ACHN (cell line): ENCODE measurements at regions not wholly inside any gene's neighbourhood (a gene's known extent, or its start where the extent isn't known, plus 50 kb on each side); places are given as distances from the start of the nearest gene placed in this dataset.

Experiments used
- DNase-seq: peaks from one replicate; pipeline ENCODE4 v3.0.0-alpha.2; 2015
- in situ Hi-C: cut with HindIII; loops from 2 replicates; pipeline ENCODE4 v1.10.0; 2017; ENCODE audit warnings: low sequenced_read_pairs, low pct_ligation_motif_present, low pct_unique_long_range_greater_than_20kb

DNA sequence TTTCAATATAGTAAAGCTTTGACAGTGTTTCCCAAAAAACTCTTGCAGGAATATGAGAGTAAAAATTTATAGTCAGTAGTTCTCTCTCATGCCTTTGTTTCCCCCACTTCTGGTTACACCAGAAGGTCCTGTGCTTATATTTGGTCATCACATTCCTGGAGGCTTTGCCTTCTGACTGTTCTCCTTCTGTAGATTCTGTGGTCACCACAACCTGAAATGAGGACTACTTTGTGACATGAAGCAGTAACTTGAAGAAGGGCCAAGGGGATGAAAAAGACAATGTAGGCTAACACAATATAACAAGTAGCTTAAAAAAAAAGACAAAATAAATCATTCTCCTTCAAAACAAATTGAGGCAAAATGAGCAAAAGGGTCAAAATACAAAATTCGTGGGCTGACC, 366.2 kb upstream of the NR3C2 start:
- in situ Hi-C loops = no loop called here

DNA sequence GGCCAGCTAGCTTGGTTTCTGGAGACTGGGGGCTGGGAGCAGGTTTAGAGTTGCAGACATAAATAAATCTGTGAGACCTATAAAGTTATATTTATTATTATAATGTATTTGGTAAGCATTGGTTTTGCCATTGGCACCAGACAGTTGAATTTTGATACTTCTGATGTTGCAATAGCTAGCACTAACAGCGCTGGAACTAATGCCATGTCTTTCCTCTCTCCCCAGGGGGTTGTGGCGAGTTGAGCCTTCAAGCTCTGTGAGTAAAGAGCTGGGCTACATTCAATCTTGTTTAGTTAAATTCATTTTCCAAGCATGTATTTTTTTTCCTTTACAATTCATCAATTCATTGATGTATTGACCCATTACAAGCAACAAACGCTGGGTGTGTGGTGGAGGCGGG, 358.7 kb upstream of the NR3C2 start:
- DNase-seq = no peak
- in situ Hi-C loops = no loop called here

More for the DNA sequence above, 366.2 kb upstream of the NR3C2 start:
- DNase-seq = no peak

DNA sequence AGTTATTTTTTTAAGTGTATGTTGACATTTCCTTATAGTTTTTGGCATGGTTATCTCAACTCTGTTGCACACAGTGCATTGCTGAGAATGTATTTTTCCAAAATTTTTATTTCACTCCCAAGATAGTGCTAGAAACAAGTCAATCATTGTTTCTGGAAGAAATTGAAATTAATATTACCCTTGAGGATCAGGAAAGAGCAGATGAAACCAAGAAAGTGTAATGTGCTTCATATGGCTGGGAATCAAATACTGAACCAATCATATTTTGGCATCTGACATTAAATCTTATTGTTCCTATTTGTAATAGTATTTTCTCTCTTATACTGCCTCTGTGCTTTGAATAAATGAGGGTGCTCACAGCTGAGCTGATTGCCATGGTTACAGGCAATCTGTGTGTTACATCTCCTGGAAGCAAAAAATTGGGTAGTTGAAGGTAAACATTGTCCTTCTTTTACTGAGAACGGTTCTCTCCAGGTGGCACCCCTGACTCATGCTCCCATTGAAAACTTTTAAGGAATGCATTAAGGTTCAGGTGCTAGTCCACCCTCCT, 358.2 kb upstream of the NR3C2 start:
- in situ Hi-C loops = no loop called here
- no peak for DNase-seq

DNA sequence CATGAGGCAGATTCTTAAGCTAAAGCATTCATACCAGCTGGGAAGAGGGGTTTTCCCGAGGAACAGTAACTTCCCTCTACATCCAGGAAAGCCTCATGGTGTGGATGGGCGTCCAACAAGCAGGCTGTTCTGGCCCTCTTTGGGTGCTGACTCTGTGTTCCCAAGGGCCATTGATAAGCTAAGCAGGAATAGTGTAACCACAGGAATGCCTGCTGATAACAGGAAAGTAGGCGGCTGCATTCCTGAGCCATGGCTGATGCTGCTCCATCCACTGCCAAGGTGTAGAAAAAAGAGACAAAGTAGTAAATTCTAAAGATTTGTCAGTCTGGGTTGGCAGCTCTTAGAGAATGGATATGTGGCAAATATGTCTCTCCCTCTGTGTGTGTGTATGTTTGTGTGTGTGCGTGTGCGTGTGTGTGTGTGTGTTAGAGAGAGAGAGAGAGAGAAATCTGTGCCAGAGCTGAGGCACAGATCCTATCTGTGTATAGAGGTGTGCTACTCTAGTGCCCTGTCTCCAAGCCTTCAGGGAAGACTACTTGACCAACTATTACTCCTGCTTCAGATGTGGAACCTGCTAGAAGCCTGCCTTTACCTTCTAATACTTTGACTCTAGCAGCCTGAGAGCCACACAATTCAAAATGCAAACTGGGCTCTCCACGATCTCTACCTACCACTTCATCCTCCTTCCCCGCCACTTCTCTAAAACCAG, 353.1 kb upstream of the NR3C2 start:
- in situ Hi-C loops = no loop called here

DNA sequence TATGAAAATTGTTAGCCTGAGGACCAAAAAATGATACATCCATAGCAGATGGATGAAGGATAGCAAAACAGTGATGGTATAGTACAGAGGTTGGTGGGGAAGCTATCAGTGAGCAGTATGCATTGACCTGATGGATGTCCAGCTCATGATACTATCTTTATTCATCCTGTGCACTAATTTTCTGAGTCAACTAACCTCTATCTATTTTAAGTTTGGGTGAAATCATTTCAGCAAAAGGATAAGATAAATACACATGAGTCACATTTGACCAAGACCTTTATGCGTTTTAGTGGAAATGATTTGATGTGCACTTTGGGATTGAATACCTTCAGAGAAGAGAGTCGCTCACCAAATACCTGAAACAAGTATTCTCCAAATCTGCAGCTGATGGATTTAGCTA, 351.0 kb upstream of the NR3C2 start:
- in situ Hi-C loops = no loop called here
- no peak for DNase-seq

More for the DNA sequence above, 353.1 kb upstream of the NR3C2 start:
- peak; percentile 11 for DNase-seq

DNA sequence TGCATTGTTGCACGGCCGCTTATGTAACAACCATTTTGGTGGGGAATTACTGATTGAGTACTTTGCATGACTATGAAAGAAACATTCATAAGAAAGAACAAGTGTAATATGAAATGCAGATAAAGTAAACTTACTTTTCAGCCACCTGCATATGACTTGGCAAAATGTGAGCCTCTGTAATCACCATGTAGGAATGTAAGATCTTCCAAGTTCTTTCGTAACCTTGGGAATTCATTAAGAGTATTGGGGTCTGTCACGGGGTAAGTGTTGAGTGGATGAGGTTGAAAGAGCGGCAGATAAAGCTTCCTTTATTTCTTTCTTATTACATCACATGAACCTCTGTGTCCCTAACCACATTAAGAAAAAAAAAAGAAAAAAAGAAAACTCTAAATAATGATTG, 348.5 kb upstream of the NR3C2 start:
- in situ Hi-C loops = no loop called here
- DNase-seq = no peak

DNA sequence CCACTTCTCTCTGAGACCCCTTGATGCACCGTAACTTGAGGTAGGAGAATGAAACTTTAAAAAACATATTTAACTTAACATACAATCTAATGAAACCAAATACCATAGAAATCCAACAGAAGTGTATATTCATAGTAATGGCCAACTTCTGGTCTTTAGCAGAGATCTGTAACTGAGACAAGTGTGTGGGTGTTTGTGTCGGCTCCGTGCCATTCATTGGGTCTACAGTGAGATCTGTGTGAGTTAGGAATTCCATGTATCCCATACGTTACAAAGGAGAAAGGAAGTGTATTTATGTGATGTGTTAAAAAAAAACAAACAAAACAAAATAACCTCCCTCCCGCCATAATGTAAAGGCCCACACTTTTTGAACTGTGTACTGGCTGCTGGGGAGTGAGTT, 348.0 kb upstream of the NR3C2 start:
- in situ Hi-C loops = no loop called here

DNA sequence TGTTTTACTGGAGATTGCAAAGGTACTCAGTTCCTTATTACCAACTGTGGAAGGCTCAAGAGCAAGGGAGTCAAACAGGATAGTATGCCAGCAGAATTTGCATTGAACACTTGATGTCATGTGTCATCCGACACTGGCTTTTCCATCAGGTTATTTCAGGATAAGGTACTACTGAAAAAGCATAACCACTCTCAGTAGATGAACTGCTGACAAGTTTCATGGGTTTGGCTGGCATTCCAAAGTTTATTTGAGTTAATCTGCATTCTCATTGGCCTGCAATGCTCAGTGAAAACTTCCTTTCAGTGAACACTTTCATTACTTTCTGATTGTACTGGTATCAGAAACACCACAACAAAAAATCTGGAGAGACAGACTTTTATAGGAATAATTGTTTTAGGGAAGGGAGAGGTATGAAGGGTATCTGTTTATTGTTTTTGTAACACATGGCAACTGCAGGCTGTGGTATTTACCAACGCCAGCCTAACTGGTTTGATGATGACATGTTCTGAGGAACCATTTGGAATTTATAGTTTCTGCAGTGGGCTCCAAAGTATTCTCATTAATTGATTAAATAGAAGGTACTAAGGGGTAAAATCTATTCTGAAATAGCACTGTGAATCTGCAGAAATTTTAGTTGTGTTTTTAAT, 345.7 kb upstream of the NR3C2 start:
- DNase-seq = no peak

More for the DNA sequence above, 348.0 kb upstream of the NR3C2 start:
- DNase-seq = no peak

DNA sequence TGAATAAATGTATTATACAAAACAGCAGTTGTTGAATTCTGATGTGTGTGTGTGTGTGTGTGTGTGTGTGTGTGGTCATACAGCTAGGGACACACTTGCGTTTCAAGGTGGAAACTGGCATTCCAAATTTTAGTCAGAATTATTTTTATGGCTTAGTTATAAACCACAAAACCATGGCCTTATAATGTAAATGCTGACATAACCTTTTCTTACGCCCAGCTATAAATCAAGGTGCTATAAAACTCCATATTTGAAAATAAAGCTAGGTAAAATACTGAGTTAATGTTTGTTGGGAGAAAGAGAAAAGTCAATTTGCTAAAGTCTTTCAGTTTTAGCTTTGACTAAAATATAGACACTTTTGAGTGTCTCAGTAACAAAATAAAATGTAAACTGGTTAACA, 345.1 kb upstream of the NR3C2 start:
- in situ Hi-C loops = no loop called here
- no peak for DNase-seq

More for the DNA sequence above, 345.7 kb upstream of the NR3C2 start:
- in situ Hi-C loops = no loop called here

DNA sequence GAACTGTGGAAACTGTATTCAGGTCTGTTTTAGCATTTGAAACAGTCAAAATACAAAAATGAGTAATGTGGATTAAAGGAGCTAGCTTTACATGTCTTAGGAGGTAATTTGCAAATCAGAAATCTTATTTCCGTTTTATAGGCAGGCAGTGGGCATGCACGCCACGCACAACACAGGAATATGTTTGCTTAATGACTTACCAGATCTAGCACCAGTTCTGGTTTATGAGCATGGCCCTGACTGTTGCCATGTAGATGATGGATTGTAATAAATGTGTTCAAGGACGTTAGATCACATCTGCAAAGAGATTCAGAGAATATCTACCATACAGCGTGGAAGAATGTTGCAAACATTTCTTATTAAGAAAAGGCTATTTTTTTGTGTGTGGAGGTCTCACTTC, 344.5 kb upstream of the NR3C2 start:
- no peak for DNase-seq
- in situ Hi-C loops = no loop called here

DNA sequence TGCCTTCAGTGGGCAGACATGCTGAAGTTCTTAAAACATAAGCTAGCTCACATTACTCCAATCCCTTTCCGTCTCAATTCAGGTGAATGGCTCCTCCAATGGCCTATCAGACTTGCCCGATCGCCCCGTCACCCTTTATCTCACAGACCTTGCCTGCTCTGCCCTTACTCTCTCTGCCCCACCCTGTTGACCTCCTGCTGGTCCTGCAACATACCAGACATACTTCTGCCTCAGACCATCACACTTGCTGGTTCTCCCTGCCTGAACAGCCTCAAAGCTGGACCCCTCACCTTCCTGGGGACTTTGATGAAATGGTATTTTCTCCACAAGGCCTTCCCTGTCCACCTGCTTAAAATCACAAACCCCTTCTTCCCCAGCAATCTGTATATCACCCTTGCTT, 340.1 kb upstream of the NR3C2 start:
- in situ Hi-C loops = no loop called here
- peak; percentile 12 for DNase-seq

DNA sequence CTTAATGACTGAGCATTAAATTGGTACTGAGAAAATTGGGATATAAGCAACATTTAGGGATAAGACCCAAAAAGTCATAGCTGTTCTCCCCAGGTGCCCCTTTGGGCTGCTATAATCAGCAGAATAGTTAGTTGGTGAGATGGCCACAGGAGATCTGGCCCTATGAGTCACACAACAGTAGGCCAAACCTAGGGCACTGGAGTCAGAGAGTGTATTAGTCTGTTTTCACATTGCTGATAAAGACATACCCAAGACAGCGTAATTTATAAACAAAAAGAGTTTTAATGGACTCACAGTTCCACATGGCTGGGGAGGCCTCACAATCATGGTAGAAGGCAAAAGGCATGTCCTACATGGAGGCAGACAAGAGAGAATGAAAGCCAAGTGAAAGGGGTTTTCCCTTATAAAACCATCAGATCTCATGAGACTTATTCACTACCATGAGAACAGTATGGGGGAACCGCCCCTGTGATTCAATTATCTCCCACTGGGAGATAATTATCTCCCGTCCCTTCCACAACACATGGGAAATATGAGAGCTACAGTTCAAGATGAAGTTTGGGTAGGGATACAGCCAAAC, 338.3 kb upstream of the NR3C2 start:
- no peak for DNase-seq
- in situ Hi-C loops = no loop called here

DNA sequence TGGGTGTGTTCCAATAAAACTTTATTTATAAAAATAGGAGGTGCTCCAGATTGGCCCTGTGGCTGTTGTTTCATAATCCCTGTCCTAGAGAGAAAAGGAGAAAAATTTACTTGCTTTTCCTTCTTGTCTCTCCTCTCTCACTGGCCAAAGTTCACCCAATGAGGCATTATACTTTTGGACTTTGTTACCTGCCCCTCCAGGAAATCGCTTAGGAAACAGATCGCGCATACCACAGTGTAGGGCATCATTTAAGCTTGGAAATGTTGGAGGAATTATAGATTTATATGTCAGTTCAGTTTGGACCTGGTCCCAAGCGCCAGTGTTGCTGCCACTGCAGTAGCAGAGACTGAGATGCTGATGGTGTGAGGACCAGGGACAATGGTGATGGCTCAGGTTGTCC, 337.6 kb upstream of the NR3C2 start:
- in situ Hi-C loops = no loop called here
- DNase-seq = no peak

DNA sequence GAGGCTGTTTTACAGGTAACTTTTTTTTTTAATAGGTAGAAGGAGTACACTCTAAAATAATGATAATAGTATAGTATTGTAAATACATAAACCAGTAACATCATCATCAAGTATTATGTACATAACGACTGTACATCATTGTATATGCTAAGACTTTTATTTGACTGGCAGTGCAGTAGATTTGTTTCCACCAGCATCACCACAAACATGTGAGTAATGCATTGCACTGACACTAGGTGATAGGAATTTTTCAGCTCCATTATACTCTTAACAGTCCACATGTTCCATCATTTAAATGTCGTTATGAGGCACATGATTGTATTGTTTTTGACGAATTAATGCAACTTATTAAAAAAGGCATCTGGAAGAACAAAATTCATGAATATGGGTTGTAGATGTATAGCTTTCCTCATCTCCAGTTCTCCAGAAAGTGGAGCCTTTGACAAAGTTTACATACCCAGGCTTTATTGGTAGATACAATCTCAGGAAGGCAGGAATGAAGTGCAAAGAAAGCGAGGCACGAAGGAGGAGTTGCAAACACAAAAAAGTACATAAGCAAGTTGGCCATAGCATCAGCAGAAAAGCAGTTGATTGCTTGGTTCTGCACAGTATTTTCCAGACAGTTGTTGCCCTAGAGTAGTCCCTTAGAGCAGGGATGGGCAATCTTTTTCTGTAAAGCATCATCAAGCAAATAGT, 336.9 kb upstream of the NR3C2 start:
- DNase-seq = no peak
- in situ Hi-C loops = no loop called here

DNA sequence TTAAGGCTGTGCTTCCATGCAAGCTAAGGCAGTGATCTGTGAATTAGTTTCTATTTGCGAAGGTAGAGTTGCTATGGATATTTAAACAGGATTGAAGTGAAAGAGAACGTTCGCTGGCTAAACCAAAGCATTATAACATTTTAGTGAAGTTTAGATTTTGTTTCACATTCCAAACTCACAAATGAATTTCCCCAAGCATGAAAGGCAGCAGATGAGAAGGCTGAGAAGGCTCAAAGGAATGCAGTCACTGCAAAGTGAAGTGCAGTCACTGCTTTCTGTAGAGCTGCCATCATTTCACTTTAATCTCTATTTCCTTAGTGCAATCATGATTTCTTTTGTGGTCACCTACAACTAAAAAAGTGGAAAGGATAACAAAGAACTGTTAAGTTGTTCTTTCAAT, 334.7 kb upstream of the NR3C2 start:
- DNase-seq = peak; percentile 56
- in situ Hi-C loops = no loop called here

DNA sequence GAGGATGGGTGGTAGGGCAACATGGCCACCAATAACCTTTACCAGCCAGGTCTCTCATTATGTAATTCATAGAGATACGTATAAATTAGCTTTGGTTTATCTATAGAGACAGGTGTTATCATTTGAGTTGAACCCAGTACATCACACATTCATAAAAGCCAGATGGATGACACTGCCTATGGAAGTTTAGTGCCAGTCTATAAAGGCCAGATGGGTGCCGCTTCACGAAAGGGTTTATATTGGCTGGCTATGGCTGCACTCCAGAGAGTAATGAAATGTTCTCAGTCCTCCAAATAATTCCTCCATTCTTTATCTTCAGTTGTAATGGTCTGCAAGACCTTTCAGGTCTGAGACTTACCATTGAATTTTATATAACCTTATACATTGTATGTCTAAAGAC, 331.9 kb upstream of the NR3C2 start:
- no peak for DNase-seq
- in situ Hi-C loops = no loop called here

DNA sequence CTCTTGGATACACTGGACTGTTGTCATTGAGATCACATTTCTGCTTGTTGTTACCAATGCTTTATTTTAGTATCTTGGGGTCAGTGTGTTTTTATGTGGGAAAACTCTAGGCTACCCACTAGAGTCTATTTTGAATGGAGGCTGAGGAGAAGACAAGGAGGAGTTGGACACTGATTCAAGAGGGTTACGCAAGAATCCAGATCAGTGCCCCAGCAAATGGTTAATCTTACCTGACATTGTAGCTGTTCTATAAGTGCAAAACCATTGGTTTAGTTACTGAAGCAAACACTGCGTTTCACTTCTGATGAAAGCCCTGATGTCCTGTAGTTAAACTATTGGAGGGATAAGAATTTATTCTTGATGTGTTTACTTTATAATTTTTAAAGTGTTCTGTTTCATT, 331.1 kb upstream of the NR3C2 start:
- in situ Hi-C loops = no loop called here

DNA sequence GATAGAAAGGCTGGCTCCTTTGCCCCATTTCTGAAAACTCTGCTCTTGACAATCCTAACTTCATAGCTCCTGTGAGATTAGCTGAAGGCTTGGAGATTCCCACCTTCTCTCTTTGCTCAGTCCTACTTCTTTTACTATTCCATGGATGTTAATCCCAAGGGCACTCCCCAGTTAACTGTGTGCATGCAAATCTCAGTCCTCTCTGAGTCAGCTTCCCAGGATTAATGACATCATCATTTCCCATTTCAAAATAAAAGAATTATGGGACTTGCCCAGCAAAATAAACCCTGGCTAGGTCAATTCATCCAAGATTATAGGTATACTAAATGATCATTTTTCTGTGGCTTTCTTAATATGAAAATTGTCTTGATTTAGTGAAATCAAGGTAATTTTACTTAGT, 328.6 kb upstream of the NR3C2 start:
- DNase-seq = no peak
- in situ Hi-C loops = no loop called here

More for the DNA sequence above, 331.1 kb upstream of the NR3C2 start:
- no peak for DNase-seq

DNA sequence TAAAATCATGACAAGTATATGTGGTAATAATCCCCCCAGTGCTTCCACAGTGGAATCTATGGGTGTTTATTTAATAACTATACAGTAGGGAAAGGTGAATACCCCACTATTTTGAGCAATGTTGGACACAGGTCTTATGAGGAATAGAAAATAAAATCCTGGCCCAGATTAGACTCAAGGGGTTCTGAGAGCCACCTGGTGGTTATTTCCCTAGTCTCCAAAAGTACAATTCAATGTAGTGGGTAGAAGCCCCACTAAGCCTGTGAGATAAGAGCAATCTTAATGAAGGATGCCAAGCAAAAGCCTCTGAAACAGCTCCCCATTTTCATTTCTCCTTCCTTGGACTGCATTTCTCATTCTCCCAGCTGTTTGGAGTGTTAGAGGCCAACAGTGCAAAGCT, 328.2 kb upstream of the NR3C2 start:
- no peak for DNase-seq
- in situ Hi-C loops = no loop called here
